MV-4-11 (cell line): ENCODE measurements at regions not wholly inside any gene's neighbourhood (a gene's known extent, or its start where the extent isn't known, plus 50 kb on each side); places are given as distances from the start of the nearest gene placed in this dataset.

Source experiments
- DNase-seq: peaks from one replicate; lab custom pipeline; 2025; lab: John Stamatoyannopoulos, UW

GRCh38 chr11:112355726-112356125, 95.1 kb upstream of the PLET1 start:
- no peak for DNase-seq

- no peak for DNase-seq
These were observed 96.8 kb upstream of the PLET1 start for GRCh38 chr11:112357488-112357887.

GRCh38 chr11:112361396-112361795, 100.7 kb upstream of the PLET1 start:
- no peak for DNase-seq

DNA sequence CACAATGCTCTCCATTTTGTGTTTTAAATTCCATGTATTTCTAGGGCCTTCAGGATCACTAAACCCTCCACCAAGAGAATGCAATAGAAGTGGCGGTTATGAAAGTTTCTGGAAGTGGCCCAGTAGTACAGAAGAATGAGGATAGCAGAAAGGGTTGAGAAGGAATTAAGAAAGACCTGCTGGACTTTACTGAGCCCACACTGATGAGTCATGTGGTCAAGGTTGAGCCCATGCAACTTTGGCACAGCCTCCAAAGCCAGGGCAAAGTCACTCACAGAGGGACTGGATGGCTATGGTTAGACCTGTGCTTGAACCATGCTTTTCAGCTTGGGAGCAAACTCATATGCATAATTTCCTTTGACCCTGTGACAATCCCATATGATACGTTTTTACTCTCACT, 102.9 kb upstream of the PLET1 start:
- DNase-seq, result no peak

DNA sequence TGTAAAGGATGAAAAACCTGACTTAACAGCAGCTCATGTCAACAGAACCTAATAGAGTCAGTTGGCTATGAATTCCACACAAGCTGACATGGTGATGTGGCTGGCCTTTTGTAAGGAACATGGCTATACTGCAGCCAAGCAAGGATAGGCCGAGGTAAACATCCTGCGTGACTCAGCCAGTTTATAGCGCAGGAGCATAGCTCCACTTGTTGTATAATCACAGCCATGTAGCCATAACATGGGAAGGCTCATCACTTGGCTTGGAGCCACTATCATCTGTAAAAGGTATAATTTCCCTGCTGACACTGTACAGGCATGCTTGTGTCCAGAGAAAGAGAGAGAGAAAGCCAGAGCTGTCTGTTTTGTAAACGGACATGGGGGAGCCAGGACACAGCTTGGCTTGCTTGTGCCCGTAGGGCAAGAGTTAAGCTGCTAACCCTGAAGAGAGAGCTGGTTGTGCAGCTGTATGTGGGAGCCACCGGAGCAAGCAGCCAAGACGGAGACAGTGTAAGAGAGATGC, 104.4 kb upstream of the PLET1 start:
- no peak for DNase-seq

GRCh38 chr11:112366012-112366411, 105.4 kb upstream of the PLET1 start:
- DNase-seq, result no peak

- no peak for DNase-seq
These were observed 106.1 kb upstream of the PLET1 start for GRCh38 chr11:112366777-112367176.

- DNase-seq, result no peak
These were observed 106.8 kb upstream of the PLET1 start for GRCh38 chr11:112367461-112367860.

GRCh38 chr11:112367895-112368294, 107.2 kb upstream of the PLET1 start:
- DNase-seq, result no peak

GRCh38 chr11:112368381-112368780, 107.7 kb upstream of the PLET1 start:
- DNase-seq, result no peak

DNA sequence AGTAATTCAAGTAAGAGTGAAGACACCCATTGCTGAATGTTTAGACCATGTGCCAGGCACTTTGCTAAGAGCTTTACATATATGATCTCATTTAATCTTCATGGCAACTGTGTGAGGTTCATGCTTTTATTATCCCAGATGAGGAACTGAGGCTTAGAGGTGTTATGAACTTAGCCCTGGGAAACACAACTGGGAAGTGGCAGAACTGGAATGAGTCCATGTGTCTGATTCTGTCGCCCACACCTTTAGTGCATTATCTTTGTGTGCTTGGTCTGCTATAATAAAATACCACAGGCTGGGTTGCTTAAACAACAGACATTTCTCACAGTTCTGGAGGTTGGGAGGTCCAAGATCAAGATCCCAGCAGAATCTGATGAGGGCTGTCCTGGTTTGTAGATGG, 108.7 kb upstream of the PLET1 start:
- no peak for DNase-seq

DNA sequence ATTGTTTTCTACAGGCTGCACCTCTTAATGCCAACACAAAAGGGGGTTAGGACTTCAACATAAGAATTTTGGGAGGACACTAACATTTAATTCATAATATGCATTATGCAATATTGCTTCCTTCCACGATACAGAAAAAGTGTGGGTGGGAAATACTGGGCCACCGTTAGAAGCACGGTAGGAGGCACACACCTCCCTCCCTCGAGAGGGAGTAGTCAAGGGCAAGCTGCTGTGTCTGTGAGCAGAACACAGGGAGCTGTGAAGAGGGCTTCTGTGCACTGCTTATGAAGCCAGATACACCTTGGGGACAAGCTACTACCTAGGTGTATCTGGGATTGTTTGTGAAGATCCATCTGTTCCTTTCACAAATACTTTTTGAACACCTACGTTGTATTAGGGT, 109.3 kb upstream of the PLET1 start:
- no peak for DNase-seq

GRCh38 chr11:112374486-112375140, 114.0 kb upstream of the PLET1 start:
- no peak for DNase-seq

- DNase-seq, result no peak
These were observed 117.3 kb upstream of the PLET1 start for GRCh38 chr11:112377946-112378345.

DNA sequence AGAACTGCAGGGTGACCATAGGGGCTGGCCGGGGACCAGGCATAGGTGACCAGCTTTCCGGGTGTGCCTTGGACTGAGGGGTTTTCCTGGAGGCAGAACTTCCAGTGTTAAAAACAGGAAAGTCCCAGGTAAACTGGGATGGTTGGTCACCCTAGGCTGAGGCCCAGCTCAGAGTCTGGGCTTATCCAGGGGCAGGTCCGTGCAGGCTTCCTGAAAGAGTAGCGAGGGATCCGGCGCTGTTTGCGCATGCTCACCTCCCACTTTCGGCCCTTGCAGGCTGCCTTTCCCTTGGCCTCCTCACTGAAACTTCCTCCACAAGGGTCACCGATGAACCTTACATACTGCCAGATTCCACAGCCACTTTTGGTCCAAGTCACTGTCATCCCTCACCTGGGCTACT, 119.8 kb upstream of the PLET1 start:
- DNase-seq, result no peak

- DNase-seq, result no peak
These were observed 120.9 kb upstream of the PLET1 start for GRCh38 chr11:112381578-112381977.

GRCh38 chr11:112382561-112382960, 121.9 kb upstream of the PLET1 start:
- no peak for DNase-seq

GRCh38 chr11:112388496-112388895, 127.8 kb upstream of the PLET1 start:
- DNase-seq, result no peak

DNA sequence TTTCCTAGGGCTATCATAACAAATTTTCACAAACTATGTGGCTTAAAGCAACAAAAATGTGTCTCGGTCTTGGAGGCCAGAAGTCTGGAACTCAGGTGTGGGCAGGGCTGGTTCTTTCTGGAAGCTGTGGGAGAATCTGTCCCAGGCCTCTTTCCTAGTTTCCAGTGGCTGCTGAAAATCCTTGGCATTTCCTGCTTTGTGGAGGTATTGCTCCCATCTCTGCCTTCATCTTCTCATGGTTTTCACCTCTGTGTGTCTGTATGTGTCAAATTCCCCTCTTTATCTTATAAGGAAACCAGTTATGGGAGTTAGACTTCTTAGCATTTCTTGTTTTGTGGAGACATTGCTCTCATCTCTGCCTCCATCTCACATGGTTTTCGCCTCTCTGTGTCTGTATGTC, 130.4 kb upstream of the PLET1 start:
- no peak for DNase-seq

- peak; percentile 48 for DNase-seq
These were observed 132.2 kb upstream of the PLET1 start for GRCh38 chr11:112392904-112393303.

DNA sequence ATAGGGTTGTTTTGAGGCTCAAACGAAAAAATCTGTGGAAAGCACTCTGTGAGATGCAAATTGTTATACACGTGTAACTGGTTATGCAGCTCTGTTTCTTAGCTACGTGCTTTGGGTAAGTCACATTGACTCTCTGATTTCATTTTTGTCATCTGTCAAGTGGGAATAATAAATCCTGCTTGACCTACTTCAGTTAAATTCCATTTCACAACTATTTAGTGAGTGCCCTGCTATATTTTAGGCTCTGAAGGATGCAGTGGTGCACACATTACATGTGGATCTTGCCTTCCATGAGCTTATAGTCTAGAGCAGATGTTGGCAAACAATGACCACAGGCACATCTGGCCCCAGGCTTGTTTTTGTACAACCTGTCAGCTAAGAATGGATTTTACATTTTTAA, 133.6 kb upstream of the PLET1 start:
- DNase-seq, result no peak

DNA sequence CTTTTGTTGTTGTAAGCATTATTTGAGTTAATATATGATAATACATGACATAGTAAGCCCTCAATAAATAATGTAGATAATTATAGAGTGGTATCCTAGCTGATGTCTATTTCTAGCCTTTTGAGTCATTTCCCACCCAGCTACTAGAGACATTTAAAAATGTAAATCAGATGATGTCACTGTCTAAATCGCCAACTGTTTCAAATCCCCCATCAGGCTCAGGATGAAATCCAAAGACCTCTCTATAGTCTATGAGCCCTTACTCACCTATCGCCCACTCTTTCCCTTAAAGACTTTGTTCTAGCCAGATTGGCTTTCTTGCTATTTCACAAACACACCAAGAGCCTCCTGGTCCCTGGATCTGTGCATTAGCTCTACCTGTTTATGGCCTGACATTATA, 135.4 kb upstream of the PLET1 start:
- no peak for DNase-seq

DNA sequence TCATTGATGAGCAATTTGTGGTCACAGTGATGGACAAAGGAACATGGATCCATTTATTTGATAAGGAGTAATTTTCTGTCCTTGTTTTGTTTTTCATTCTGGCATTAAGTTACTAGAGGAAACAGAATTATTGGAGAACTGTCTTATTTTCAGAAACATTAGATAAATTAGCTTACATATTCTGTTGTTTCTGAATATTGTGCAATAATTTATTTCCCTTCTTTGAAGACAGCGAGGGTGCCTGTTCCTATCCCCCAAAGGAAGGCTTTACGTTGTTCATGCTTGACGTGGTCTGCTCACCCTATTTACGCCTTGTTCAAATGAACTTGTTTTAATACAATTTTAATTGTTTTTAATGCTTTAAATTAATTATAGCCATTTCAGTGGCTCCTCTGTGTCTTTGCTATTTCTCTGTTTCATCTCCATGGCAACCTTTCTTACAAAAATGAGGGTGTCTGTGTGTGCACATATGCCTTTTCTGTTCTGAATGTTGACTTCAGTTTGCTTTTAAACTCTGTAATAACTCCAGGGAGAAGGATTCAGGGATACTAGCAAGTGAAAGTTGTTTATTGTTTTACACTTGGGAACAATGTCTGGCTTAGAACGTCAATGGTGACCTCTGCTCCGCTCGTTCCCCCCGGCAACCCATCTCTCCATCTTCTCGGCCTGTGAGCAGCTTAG, 138.3 kb upstream of the PLET1 start:
- DNase-seq, result no peak

GRCh38 chr11:112400476-112401014, 139.9 kb upstream of the PLET1 start:
- DNase-seq, result no peak
